ENCODE measurements at regions not wholly inside any gene's neighbourhood (a gene's known extent, or its start where the extent isn't known, plus 50 kb on each side); places are given as distances from the start of the nearest gene placed in this dataset.

GRCh38 chr3:157605356-157605755, 102.1 kb upstream of the VEPH1 start:
- no peaks in the 10 kb centered on the region for H4K20me1 ChIP-seq (ENCODE audit: insufficient read depth, low read depth, low read length)
- no peak for DNase-seq
- no peak overlapping the region for H3K27ac ChIP-seq (ENCODE audit: low read length)
- no peak overlapping the region for H3K4me2 ChIP-seq (ENCODE audit: low read depth, low read length, poor library complexity, severe bottlenecking)
- H3K9me3 ChIP-seq (ENCODE audit: low read length) = no peaks in the 10 kb centered on the region
- H3K4me3 ChIP-seq (ENCODE audit: low read length) = no peak overlapping the region
- no peaks in the 10 kb centered on the region for H3K4me1 ChIP-seq (ENCODE audit: low read length)
- H3K27me3 ChIP-seq (ENCODE audit: low read length) = no peaks in the 10 kb centered on the region
- H3K9me2 ChIP-seq (replicated peaks; ENCODE audit: insufficient read depth, low read length) = no peaks in the 10 kb centered on the region
- H3K36me3 ChIP-seq (ENCODE audit: insufficient read depth, low read length) = no peaks in the 10 kb centered on the region
- no peak overlapping the region for H3K9ac ChIP-seq (ENCODE audit: low read length)
- no peak overlapping the region for H2AFZ ChIP-seq (ENCODE audit: low read length)
- H3K79me2 ChIP-seq (ENCODE audit: low read length) = no peaks in the 10 kb centered on the region

GRCh38 chr3:157602424-157602823, 99.2 kb upstream of the VEPH1 start:
- H3K79me2 ChIP-seq (ENCODE audit: low read length) = no peaks in the 10 kb centered on the region
- no peaks in the 10 kb centered on the region for H3K27me3 ChIP-seq (ENCODE audit: low read length)
- H3K9me3 ChIP-seq (ENCODE audit: low read length) = no peaks in the 10 kb centered on the region
- DNase-seq = no peak
- no peak overlapping the region for H3K9ac ChIP-seq (ENCODE audit: low read length)
- no peak overlapping the region for H2AFZ ChIP-seq (ENCODE audit: low read length)
- no peak overlapping the region for H3K27ac ChIP-seq (ENCODE audit: low read length)
- no peak overlapping the region for H3K4me2 ChIP-seq (ENCODE audit: low read depth, low read length, poor library complexity, severe bottlenecking)
- no peaks in the 10 kb centered on the region for H3K36me3 ChIP-seq (ENCODE audit: insufficient read depth, low read length)
- no peaks in the 10 kb centered on the region for H4K20me1 ChIP-seq (ENCODE audit: insufficient read depth, low read depth, low read length)
- H3K9me2 ChIP-seq (replicated peaks; ENCODE audit: insufficient read depth, low read length) = no peaks in the 10 kb centered on the region
- H3K4me3 ChIP-seq (ENCODE audit: low read length) = no peak overlapping the region
- H3K4me1 ChIP-seq (ENCODE audit: low read length) = no peaks in the 10 kb centered on the region

- Histone ChIP-seq H3K79me2 (ENCODE audit: low read length) (no peaks in the 10 kb centered on the region), H3K27ac (ENCODE audit: low read length) (no peak overlapping the region), H3K9me2 (replicated peaks; ENCODE audit: insufficient read depth, low read length) (no peaks in the 10 kb centered on the region), H3K36me3 (ENCODE audit: insufficient read depth, low read length) (no peaks in the 10 kb centered on the region), H3K4me3 (ENCODE audit: low read length) (no peak overlapping the region), H2AFZ (ENCODE audit: low read length) (no peak overlapping the region), H4K20me1 (ENCODE audit: insufficient read depth, low read depth, low read length) (no peaks in the 10 kb centered on the region), H3K9me3 (ENCODE audit: low read length) (no peaks in the 10 kb centered on the region), H3K9ac (ENCODE audit: low read length) (no peak overlapping the region), H3K4me1 (ENCODE audit: low read length) (no peaks in the 10 kb centered on the region), H3K4me2 (ENCODE audit: low read depth, low read length, poor library complexity, severe bottlenecking) (no peak overlapping the region), H3K27me3 (ENCODE audit: low read length) (no peaks in the 10 kb centered on the region)
- DNase-seq = no peak
These were observed 92.0 kb upstream of the VEPH1 start for GRCh38 chr3:157595259-157595658.

- H3K4me3 ChIP-seq (ENCODE audit: low read length) = no peak overlapping the region
- H3K79me2 ChIP-seq (ENCODE audit: low read length) = no peaks in the 10 kb centered on the region
- H3K9me3 ChIP-seq (ENCODE audit: low read length) = no peaks in the 10 kb centered on the region
- no peak overlapping the region for H3K9ac ChIP-seq (ENCODE audit: low read length)
- H3K4me2 ChIP-seq (ENCODE audit: low read depth, low read length, poor library complexity, severe bottlenecking) = no peak overlapping the region
- H3K9me2 ChIP-seq (replicated peaks; ENCODE audit: insufficient read depth, low read length) = no peaks in the 10 kb centered on the region
- H3K27me3 ChIP-seq (ENCODE audit: low read length) = no peaks in the 10 kb centered on the region
- no peak overlapping the region for H3K27ac ChIP-seq (ENCODE audit: low read length)
- H4K20me1 ChIP-seq (ENCODE audit: insufficient read depth, low read depth, low read length) = no peaks in the 10 kb centered on the region
- no peak for DNase-seq
- no peaks in the 10 kb centered on the region for H3K4me1 ChIP-seq (ENCODE audit: low read length)
- H2AFZ ChIP-seq (ENCODE audit: low read length) = no peak overlapping the region
- H3K36me3 ChIP-seq (ENCODE audit: insufficient read depth, low read length) = no peaks in the 10 kb centered on the region
These were observed 91.2 kb upstream of the VEPH1 start for GRCh38 chr3:157594413-157594812.

GRCh38 chr3:157592769-157593168, 89.6 kb upstream of the VEPH1 start:
- H3K27ac ChIP-seq (ENCODE audit: low read length) = no peak overlapping the region
- no peaks in the 10 kb centered on the region for H3K79me2 ChIP-seq (ENCODE audit: low read length)
- DNase-seq = no peak
- H3K9me2 ChIP-seq (replicated peaks; ENCODE audit: insufficient read depth, low read length) = no peaks in the 10 kb centered on the region
- no peak overlapping the region for H3K4me3 ChIP-seq (ENCODE audit: low read length)
- no peak overlapping the region for H2AFZ ChIP-seq (ENCODE audit: low read length)
- no peaks in the 10 kb centered on the region for H3K4me1 ChIP-seq (ENCODE audit: low read length)
- no peaks in the 10 kb centered on the region for H3K27me3 ChIP-seq (ENCODE audit: low read length)
- H4K20me1 ChIP-seq (ENCODE audit: insufficient read depth, low read depth, low read length) = no peaks in the 10 kb centered on the region
- H3K4me2 ChIP-seq (ENCODE audit: low read depth, low read length, poor library complexity, severe bottlenecking) = no peak overlapping the region
- no peak overlapping the region for H3K9ac ChIP-seq (ENCODE audit: low read length)
- no peaks in the 10 kb centered on the region for H3K36me3 ChIP-seq (ENCODE audit: insufficient read depth, low read length)
- H3K9me3 ChIP-seq (ENCODE audit: low read length) = no peaks in the 10 kb centered on the region

- Histone ChIP-seq H3K9me3 (ENCODE audit: low read length) (no peaks in the 10 kb centered on the region), H3K9ac (ENCODE audit: low read length) (no peak overlapping the region), H3K9me2 (replicated peaks; ENCODE audit: insufficient read depth, low read length) (no peaks in the 10 kb centered on the region), H3K4me3 (ENCODE audit: low read length) (no peak overlapping the region), H3K27ac (ENCODE audit: low read length) (no peak overlapping the region), H3K27me3 (ENCODE audit: low read length) (no peaks in the 10 kb centered on the region), H3K79me2 (ENCODE audit: low read length) (no peaks in the 10 kb centered on the region), H3K4me1 (ENCODE audit: low read length) (no peaks in the 10 kb centered on the region), H3K36me3 (ENCODE audit: insufficient read depth, low read length) (no peaks in the 10 kb centered on the region), H2AFZ (ENCODE audit: low read length) (no peak overlapping the region), H4K20me1 (ENCODE audit: insufficient read depth, low read depth, low read length) (no peaks in the 10 kb centered on the region), H3K4me2 (ENCODE audit: low read depth, low read length, poor library complexity, severe bottlenecking) (no peak overlapping the region)
- DNase-seq = no peak
These were observed 87.1 kb upstream of the VEPH1 start for GRCh38 chr3:157590273-157590672.

- no peak overlapping the region for H3K9ac ChIP-seq (ENCODE audit: low read length)
- no peak for DNase-seq
- H3K4me1 ChIP-seq (ENCODE audit: low read length) = no peaks in the 10 kb centered on the region
- H3K4me2 ChIP-seq (ENCODE audit: low read depth, low read length, poor library complexity, severe bottlenecking) = no peak overlapping the region
- no peaks in the 10 kb centered on the region for H3K9me3 ChIP-seq (ENCODE audit: low read length)
- no peak overlapping the region for H3K27ac ChIP-seq (ENCODE audit: low read length)
- no peaks in the 10 kb centered on the region for H3K27me3 ChIP-seq (ENCODE audit: low read length)
- no peaks in the 10 kb centered on the region for H4K20me1 ChIP-seq (ENCODE audit: insufficient read depth, low read depth, low read length)
- H3K9me2 ChIP-seq (replicated peaks; ENCODE audit: insufficient read depth, low read length) = no peaks in the 10 kb centered on the region
- no peak overlapping the region for H2AFZ ChIP-seq (ENCODE audit: low read length)
- no peaks in the 10 kb centered on the region for H3K36me3 ChIP-seq (ENCODE audit: insufficient read depth, low read length)
- H3K4me3 ChIP-seq (ENCODE audit: low read length) = no peak overlapping the region
- H3K79me2 ChIP-seq (ENCODE audit: low read length) = no peaks in the 10 kb centered on the region
These were observed 86.0 kb upstream of the VEPH1 start for GRCh38 chr3:157589211-157589610.

GRCh38 chr3:157588386-157589060, 85.3 kb upstream of the VEPH1 start:
- H3K4me3 ChIP-seq (ENCODE audit: low read length) = no peak overlapping the region
- no peak overlapping the region for H3K27ac ChIP-seq (ENCODE audit: low read length)
- H3K4me2 ChIP-seq (ENCODE audit: low read depth, low read length, poor library complexity, severe bottlenecking) = no peak overlapping the region
- no peaks in the 10 kb centered on the region for H3K36me3 ChIP-seq (ENCODE audit: insufficient read depth, low read length)
- H3K27me3 ChIP-seq (ENCODE audit: low read length) = no peaks in the 10 kb centered on the region
- H3K9ac ChIP-seq (ENCODE audit: low read length) = no peak overlapping the region
- DNase-seq = no peak
- H3K9me3 ChIP-seq (ENCODE audit: low read length) = no peaks in the 10 kb centered on the region
- no peaks in the 10 kb centered on the region for H4K20me1 ChIP-seq (ENCODE audit: insufficient read depth, low read depth, low read length)
- H3K9me2 ChIP-seq (replicated peaks; ENCODE audit: insufficient read depth, low read length) = no peaks in the 10 kb centered on the region
- H3K79me2 ChIP-seq (ENCODE audit: low read length) = no peaks in the 10 kb centered on the region
- no peaks in the 10 kb centered on the region for H3K4me1 ChIP-seq (ENCODE audit: low read length)
- no peak overlapping the region for H2AFZ ChIP-seq (ENCODE audit: low read length)

- no peaks in the 10 kb centered on the region for H3K9me2 ChIP-seq (replicated peaks; ENCODE audit: insufficient read depth, low read length)
- H3K27me3 ChIP-seq (ENCODE audit: low read length) = no peaks in the 10 kb centered on the region
- H3K27ac ChIP-seq (ENCODE audit: low read length) = no peak overlapping the region
- no peak overlapping the region for H3K4me2 ChIP-seq (ENCODE audit: low read depth, low read length, poor library complexity, severe bottlenecking)
- no peak overlapping the region for H2AFZ ChIP-seq (ENCODE audit: low read length)
- H3K4me1 ChIP-seq (ENCODE audit: low read length) = no peaks in the 10 kb centered on the region
- H3K9ac ChIP-seq (ENCODE audit: low read length) = no peak overlapping the region
- H3K4me3 ChIP-seq (ENCODE audit: low read length) = no peak overlapping the region
- no peaks in the 10 kb centered on the region for H3K36me3 ChIP-seq (ENCODE audit: insufficient read depth, low read length)
- H3K79me2 ChIP-seq (ENCODE audit: low read length) = no peaks in the 10 kb centered on the region
- no peak for DNase-seq
- H3K9me3 ChIP-seq (ENCODE audit: low read length) = no peaks in the 10 kb centered on the region
- H4K20me1 ChIP-seq (ENCODE audit: insufficient read depth, low read depth, low read length) = no peaks in the 10 kb centered on the region
These were observed 83.1 kb upstream of the VEPH1 start for GRCh38 chr3:157586293-157586692.

All from Karpas-422 (cell line).